ENCODE measurements at regions not wholly inside any gene's neighbourhood (a gene's known extent, or its start where the extent isn't known, plus 50 kb on each side); places are given as distances from the start of the nearest gene placed in this dataset.

GRCh38 chr2:230660294-230661060, 52.2 kb upstream of the CAB39 start:
- peak; percentile 94 for TF ChIP-seq MAX (IDR thresholded peaks at IDR 0.05; ENCODE audit: low read depth, low read length)
- TF ChIP-seq POLR2A (IDR thresholded peaks at IDR 0.05; ENCODE audit: extremely low read depth, insufficient read length) = no peak
- peak; percentile 85 for TF ChIP-seq MYC (IDR thresholded peaks at IDR 0.05; ENCODE audit: low read depth, low read length)
- TF ChIP-seq CTCF (IDR thresholded peaks at IDR 0.05; ENCODE audit: low read depth, low read length) = no peak
- peak; percentile 92 for DNase-seq (ENCODE audit: low read depth)
- H3K4me3 ChIP-seq (ENCODE audit: low read depth, low read length) = no peak overlapping the region

- peak; percentile 55 for DNase-seq (ENCODE audit: low read depth)
- no peak overlapping the region for H3K4me3 ChIP-seq (ENCODE audit: low read depth, low read length)
- no peak for TF ChIP-seq MAX (IDR thresholded peaks at IDR 0.05; ENCODE audit: low read depth, low read length)
- no peak for TF ChIP-seq POLR2A (IDR thresholded peaks at IDR 0.05; ENCODE audit: extremely low read depth, insufficient read length)
- TF ChIP-seq CTCF (IDR thresholded peaks at IDR 0.05; ENCODE audit: low read depth, low read length) = no peak
Observed at GRCh38 chr2:230661072-230661957, 51.3 kb upstream of the CAB39 start.

Data from NB4 (cell line).